Femur (tissue), 1 donor: ENCODE measurements at regions not wholly inside any gene's neighbourhood (a gene's known extent, or its start where the extent isn't known, plus 50 kb on each side); places are given as distances from the start of the nearest gene placed in this dataset.

Source experiments
- DNase-seq: peaks from one replicate; pipeline ENCODE4 v3.0.0-alpha.2; 2017

GRCh38 chr12:93254911-93255310, 122.8 kb upstream of the NUDT4 start:
- no peak for DNase-seq

DNA sequence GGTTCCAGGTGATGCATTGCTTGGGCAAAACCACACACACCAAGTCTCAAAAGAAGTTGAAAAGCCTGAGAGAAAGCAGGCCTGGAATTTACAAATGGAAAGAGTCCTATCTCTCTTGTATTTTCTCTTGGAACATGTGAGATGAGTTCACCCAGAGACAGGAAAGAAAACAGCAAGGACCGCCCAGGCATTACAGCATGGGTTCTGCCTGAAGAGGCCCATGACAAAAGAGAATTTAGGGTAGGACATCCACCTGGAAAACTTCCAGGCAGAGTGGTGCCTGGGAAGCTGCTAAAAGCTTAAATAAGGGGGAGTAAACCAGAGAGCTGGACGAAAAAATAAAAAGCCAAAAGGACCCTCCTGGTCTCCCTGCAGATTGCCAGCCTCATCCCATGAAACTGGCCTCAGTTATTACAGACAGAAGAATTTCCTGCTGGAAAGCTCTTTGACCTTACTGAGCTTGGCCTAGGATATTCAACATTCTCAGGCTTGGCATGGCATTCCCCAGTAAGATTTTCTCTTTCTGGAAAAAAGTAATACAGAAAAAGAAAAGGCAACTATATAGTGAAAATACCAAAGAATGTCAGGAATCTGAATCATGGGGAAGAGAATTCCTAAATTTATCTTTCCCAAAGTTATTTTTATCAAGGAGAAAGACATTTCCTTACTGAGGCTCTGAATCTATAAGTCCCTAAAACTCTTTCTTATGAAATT, 121.3 kb upstream of the NUDT4 start:
- DNase-seq, result no peak

- no peak for DNase-seq
Measured at GRCh38 chr12:93261505-93262094, 116.1 kb upstream of the NUDT4 start.

- no peak for DNase-seq
Measured at GRCh38 chr12:93272997-93273396, 104.7 kb upstream of the NUDT4 start.

GRCh38 chr12:93273834-93274564, 103.7 kb upstream of the NUDT4 start:
- no peak for DNase-seq

- no peak for DNase-seq
Measured at GRCh38 chr12:93274937-93275336, 102.8 kb upstream of the NUDT4 start.

- no peak for DNase-seq
Measured at GRCh38 chr12:93275589-93275988, 102.1 kb upstream of the NUDT4 start.

DNA sequence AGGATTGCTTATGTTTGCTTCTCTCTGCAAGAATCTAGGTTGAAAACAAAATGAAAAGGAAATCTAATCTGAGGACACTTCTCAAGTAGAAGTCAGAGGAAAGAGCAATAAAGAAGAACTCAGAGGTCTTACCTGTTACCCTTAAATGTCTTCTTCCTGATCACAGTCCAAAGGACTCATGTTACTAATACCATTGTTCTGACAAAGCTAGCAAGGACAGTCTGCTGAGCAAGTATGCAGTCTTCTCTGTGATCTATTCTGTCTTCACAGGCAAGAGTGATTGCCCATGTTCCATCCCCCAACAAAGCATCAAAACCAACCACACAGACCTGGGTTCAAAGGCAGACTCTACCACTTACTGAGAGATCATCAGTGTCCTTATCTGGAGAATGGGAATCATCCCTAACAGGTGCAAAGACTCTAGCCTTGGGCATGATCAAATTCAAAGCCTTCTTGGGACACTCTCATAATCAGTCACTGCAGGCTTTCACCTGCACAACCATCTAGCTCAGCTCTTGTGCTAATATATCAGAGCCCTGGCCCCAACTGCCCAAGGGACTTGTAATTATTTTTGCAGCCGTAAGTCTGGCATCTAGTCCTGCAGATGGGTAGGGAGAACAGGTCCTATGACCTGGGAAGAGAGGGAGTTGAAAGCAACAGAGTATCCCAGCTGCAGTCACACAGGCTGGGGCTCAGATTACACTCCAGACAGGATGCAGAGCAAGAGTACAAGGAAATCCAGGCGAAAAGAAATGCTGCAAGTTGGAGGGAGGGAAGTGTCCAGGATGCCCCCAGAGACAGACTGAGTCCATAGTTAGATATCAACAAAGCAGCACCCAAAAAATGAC, 97.9 kb upstream of the NUDT4 start:
- DNase-seq, result no peak

DNA sequence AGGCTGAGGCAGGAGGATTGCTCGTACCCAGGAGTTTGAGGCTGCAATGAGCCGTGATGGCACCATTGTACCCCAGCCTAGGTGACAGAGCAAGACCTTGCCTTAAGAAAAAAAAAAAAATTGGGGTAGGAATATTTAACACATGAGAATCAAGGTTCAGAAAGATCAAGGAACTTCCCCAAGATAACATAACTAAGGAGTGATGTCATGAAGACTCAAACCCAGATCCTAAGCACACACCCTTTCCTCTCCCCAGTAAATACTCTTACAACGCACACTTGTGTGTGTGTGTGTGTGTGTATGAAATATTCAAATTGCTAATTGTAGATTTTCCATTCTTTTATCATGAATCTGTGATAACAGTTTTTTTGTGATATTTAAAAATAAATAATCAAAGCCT, 90.6 kb upstream of the NUDT4 start:
- no peak for DNase-seq

- no peak for DNase-seq
Measured at GRCh38 chr12:93288626-93289025, 89.1 kb upstream of the NUDT4 start.

GRCh38 chr12:93290391-93290790, 87.3 kb upstream of the NUDT4 start:
- no peak for DNase-seq

GRCh38 chr12:93292213-93292612, 85.5 kb upstream of the NUDT4 start:
- DNase-seq, result no peak

GRCh38 chr12:93292731-93293566, 84.8 kb upstream of the NUDT4 start:
- no peak for DNase-seq

- DNase-seq, result no peak
Measured at GRCh38 chr12:93297032-93297431, 80.7 kb upstream of the NUDT4 start.

DNA sequence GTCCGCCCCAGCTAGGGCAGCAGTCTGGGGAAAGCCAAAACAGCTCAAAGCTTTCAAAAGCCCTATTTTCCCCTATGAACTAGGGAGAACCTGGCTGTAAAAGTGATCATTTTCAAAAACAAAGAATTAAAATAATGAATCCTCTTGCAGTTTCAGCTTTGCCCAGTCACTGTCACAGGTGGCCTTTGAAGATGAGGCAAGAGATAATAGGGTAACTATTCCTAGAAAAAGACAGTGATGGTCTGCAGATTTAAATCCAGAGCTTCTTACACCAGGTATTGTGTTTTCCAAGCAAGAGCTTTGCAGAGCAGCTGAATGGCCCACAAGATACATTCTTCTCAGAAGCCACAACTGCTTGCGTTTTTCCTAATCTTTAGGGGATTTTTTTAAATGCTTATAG, 80.2 kb upstream of the NUDT4 start:
- no peak for DNase-seq

- no peak for DNase-seq
Measured at GRCh38 chr12:93299262-93299846, 78.4 kb upstream of the NUDT4 start.

DNA sequence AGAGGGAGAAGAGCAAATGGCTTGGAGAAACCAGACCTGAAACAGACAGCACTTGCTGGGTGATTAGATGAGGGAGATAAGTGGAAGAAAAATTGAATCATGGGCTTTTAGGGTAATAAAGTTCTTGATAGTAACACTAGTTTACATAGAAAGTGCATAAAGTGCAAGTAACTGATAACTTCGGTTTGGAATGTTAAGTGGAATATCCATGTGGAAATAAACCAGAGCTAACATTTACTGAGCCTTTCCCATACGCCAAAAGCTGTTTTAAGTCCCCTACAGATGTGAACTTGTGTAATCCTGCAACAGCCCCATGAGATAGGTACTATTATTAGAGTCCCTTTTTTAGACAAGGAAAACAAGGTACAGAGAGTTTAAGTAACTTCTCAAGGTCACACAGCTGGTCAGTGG, 77.1 kb upstream of the NUDT4 start:
- no peak for DNase-seq

GRCh38 chr12:93302331-93303229, 75.1 kb upstream of the NUDT4 start:
- no peak for DNase-seq

DNA sequence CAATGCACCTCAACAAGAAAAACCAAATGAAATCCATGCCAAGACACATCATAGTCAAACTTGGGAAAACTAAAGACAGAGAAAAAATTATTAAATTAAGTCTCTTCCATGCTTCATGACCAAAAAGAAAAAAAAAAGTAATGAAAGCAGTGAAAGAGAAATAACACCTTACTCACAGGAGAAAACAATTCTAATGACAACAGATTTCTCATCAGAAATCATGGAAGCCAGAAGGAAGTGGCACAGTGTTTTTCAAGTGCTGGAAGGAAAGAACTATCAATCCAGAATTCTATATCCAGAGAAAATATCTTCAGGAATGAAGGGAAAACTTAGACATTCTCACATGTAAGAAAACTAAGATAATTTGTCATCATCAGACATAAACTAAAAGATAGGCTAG, 71.1 kb upstream of the NUDT4 start:
- DNase-seq, result no peak

GRCh38 chr12:93308281-93308680, 69.4 kb upstream of the NUDT4 start:
- no peak for DNase-seq

- DNase-seq, result no peak
Measured at GRCh38 chr12:93311827-93312226, 65.9 kb upstream of the NUDT4 start.
